ENCODE measurements at regions not wholly inside any gene's neighbourhood (a gene's known extent, or its start where the extent isn't known, plus 50 kb on each side); places are given as distances from the start of the nearest gene placed in this dataset.

DNA sequence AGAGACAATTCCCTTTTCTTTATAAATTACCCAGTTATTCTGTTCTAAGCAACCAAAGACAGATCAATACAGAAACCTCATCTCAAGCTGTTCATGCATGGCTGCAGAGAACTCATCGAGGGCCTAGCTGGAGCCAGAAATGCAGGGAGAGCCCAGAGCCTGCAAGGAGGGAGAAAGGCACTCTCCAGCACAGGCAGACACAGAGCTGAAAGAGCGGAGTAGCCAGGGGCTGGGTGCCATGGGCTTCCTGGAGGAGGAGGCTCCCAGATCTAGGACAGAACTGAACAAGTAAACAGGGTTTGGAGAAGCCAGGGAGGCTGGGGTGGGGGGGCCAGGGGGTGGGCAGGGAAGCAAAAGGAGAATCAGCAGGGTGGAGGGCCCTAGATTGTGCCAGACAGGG lies 144.2 kb upstream of the ZNF507 start:
- no peak for TF ChIP-seq EZH2 (IDR thresholded peaks at IDR 0.05; ENCODE audit: low read length)
- TF ChIP-seq, protein P1, sequence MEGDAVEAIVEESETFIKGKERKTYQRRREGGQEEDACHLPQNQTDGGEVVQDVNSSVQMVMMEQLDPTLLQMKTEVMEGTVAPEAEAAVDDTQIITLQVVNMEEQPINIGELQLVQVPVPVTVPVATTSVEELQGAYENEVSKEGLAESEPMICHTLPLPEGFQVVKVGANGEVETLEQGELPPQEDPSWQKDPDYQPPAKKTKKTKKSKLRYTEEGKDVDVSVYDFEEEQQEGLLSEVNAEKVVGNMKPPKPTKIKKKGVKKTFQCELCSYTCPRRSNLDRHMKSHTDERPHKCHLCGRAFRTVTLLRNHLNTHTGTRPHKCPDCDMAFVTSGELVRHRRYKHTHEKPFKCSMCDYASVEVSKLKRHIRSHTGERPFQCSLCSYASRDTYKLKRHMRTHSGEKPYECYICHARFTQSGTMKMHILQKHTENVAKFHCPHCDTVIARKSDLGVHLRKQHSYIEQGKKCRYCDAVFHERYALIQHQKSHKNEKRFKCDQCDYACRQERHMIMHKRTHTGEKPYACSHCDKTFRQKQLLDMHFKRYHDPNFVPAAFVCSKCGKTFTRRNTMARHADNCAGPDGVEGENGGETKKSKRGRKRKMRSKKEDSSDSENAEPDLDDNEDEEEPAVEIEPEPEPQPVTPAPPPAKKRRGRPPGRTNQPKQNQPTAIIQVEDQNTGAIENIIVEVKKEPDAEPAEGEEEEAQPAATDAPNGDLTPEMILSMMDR (optimal IDR thresholded peaks at IDR 0.05 in 1 of 3, IDR thresholded peaks at IDR 0.05 in 1 of 3, conservative IDR thresholded peaks at IDR 0.05 in 1 of 3; ENCODE audit: extremely low read depth in 1 of 3, insufficient read depth in 2 of 3, low read length in 3 of 3) = no peak

All from keratinocyte (primary cell).